Ishikawa (cell line): ENCODE measurements at regions not wholly inside any gene's neighbourhood (a gene's known extent, or its start where the extent isn't known, plus 50 kb on each side); places are given as distances from the start of the nearest gene placed in this dataset.

ENCODE experiments used
- CEBPB ChIP-seq: IDR thresholded peaks from 2 replicates; pipeline ENCODE4 v1.6.1; 2012
- CREB1 ChIP-seq: IDR thresholded peaks from 2 replicates; pipeline ENCODE4 v1.6.1; 2012; ENCODE audit warnings: low read depth
- EGR1 ChIP-seq: IDR thresholded peaks from 2 replicates; pipeline ENCODE4 v1.6.1; 2012
- EP300 ChIP-seq: IDR thresholded peaks from 2 replicates; pipeline ENCODE4 v1.6.1; 2012; ENCODE audit warnings: borderline replicate concordance
- FOXM1 ChIP-seq: IDR thresholded peaks from 2 replicates; pipeline ENCODE4 v1.6.1; 2012; ENCODE audit warnings: low read depth, borderline replicate concordance
- MAX ChIP-seq: IDR thresholded peaks from 2 replicates; pipeline ENCODE4 v1.6.1; 2012
- NFIC ChIP-seq: IDR thresholded peaks from 2 replicates; pipeline ENCODE4 v1.6.1; 2012
- RAD21 ChIP-seq: IDR thresholded peaks from 2 replicates; pipeline ENCODE4 v1.6.1; 2012; ENCODE audit warnings: low read depth
- REST ChIP-seq: IDR thresholded peaks from 2 replicates; pipeline ENCODE4 v1.6.1; 2012; ENCODE audit warnings: low read depth, mild to moderate bottlenecking
- TAF1 ChIP-seq: IDR thresholded peaks from 2 replicates; pipeline ENCODE4 v1.6.1; 2012; ENCODE audit warnings: low read depth, mild to moderate bottlenecking
- TCF12 ChIP-seq: IDR thresholded peaks from 2 replicates; pipeline ENCODE4 v1.6.1; 2012; ENCODE audit warnings: low read depth
- TEAD4 ChIP-seq: IDR thresholded peaks from 2 replicates; pipeline ENCODE4 v1.6.1; 2012
- YY1 ChIP-seq: IDR thresholded peaks from 2 replicates; pipeline ENCODE4 v1.6.1; 2012; ENCODE audit warnings: low read depth
- ZBTB7A ChIP-seq: IDR thresholded peaks from 2 replicates; pipeline ENCODE4 v1.6.1; 2012; ENCODE audit warnings: low read depth

DNA sequence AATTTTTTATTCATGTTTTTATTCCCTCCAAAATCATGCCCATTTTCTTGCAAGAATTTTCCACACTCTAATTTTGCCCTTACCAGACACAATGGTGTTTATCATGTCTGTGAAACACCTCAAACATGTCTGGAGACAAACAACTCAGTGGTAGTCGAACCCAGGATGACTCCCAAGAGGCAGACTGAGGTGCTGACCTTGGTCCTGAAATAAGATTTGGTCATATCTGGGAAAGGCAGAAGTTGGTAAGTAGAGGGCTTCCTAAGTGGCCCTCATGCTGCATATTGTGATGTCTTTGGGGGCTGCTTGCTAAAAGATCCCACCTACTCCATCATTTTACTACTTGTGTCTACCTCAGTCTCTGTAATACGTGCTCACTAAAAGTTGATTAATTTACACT lies 369.4 kb upstream of the ISX start:
- TF ChIP-seq NFIC (no peak), MAX (no peak), TCF12 (no peak), TAF1 (no peak), CREB1 (no peak), YY1 (no peak), RAD21 (no peak), CEBPB (no peak), TEAD4 (no peak), FOXM1 (no peak), REST (peak; percentile 74), ZBTB7A (no peak), EP300 (no peak), EGR1 (no peak)
